ENCODE measurements at regions not wholly inside any gene's neighbourhood (a gene's known extent, or its start where the extent isn't known, plus 50 kb on each side); places are given as distances from the start of the nearest gene placed in this dataset.

GRCh38 chr6:3633711-3634110, 117.8 kb downstream of the PXDC1 start:
- Histone ChIP-seq H3K27ac (no peak overlapping the region), H3K36me3 (no peaks in the 10 kb centered on the region), H3K9me3 (no peaks in the 10 kb centered on the region), H3K4me1 (no peaks in the 10 kb centered on the region), H3K27me3 (no peaks in the 10 kb centered on the region), H3K4me3 (no peak overlapping the region)
- intact Hi-C loops (cut with DNase I; ENCODE audit: low total_unique reads): no loop called here
- WGBS, 5 donors: 79 to 92% (median 87%) methylated on average over 5 of the region's 5 CpGs
- TF ChIP-seq EP300 (IDR thresholded peaks at IDR 0.05) (no peak), POLR2A (IDR thresholded peaks at IDR 0.05) (no peak), POLR2AphosphoS5 (IDR thresholded peaks at IDR 0.05) (no peak), CTCF (IDR thresholded peaks at IDR 0.05) (no peak)
- DNase-seq: no peak

GRCh38 chr6:3631877-3632276, 119.6 kb downstream of the PXDC1 start:
- intact Hi-C loops (cut with DNase I; ENCODE audit: low total_unique reads): no loop called here

GRCh38 chr6:3631186-3631585, 120.3 kb downstream of the PXDC1 start:
- TF ChIP-seq POLR2A (IDR thresholded peaks at IDR 0.05) (no peak), EP300 (IDR thresholded peaks at IDR 0.05) (no peak), CTCF (IDR thresholded peaks at IDR 0.05) (no peak), POLR2AphosphoS5 (IDR thresholded peaks at IDR 0.05) (no peak)
- intact Hi-C loops (cut with DNase I; ENCODE audit: low total_unique reads): no loop called here
- no peaks in the 10 kb centered on the region for H3K4me1 ChIP-seq
- no peak overlapping the region for H3K27ac ChIP-seq
- DNase-seq: no peak
- no peaks in the 10 kb centered on the region for H3K9me3 ChIP-seq
- H3K4me3 ChIP-seq: no peak overlapping the region
- no peaks in the 10 kb centered on the region for H3K36me3 ChIP-seq
- H3K27me3 ChIP-seq: peaks cover 0 to 19% (median 5%) of the 10 kb centered on the region in 3 donors
- WGBS, 5 donors: 91 to 97% (median 93%) methylated on average over 3 of the region's 3 CpGs

More at GRCh38 chr6:3631877-3632276, 119.6 kb downstream of the PXDC1 start:
- H3K36me3 ChIP-seq: no peaks in the 10 kb centered on the region
- 89 to 91% (median 90%) methylated on average over 7 of the region's 7 CpGs for WGBS, 5 donors
- no peak overlapping the region for H3K4me3 ChIP-seq
- no peaks in the 10 kb centered on the region for H3K4me1 ChIP-seq
- no peak for DNase-seq
- TF ChIP-seq CTCF (IDR thresholded peaks at IDR 0.05): no peak
- TF ChIP-seq POLR2AphosphoS5 (IDR thresholded peaks at IDR 0.05): no peak
- no peak for TF ChIP-seq POLR2A (IDR thresholded peaks at IDR 0.05)
- no peak for TF ChIP-seq EP300 (IDR thresholded peaks at IDR 0.05)
- H3K27ac ChIP-seq: no peak overlapping the region
- no peaks in the 10 kb centered on the region for H3K9me3 ChIP-seq
- H3K27me3 ChIP-seq: peaks cover 0 to 14% (median 5%) of the 10 kb centered on the region in 3 donors

GRCh38 chr6:3630258-3630835, 121.2 kb downstream of the PXDC1 start:
- no peaks in the 10 kb centered on the region for H3K36me3 ChIP-seq
- H3K4me3 ChIP-seq: no peak overlapping the region
- intact Hi-C loops (cut with DNase I; ENCODE audit: low total_unique reads): no loop called here
- WGBS, 5 donors: 74 to 81% (median 76%) methylated on average over 4 of the region's 4 CpGs
- no peak overlapping the region for H3K27ac ChIP-seq
- no peak for DNase-seq
- H3K4me1 ChIP-seq: no peaks in the 10 kb centered on the region
- H3K9me3 ChIP-seq: no peaks in the 10 kb centered on the region
- H3K27me3 ChIP-seq: peaks cover 0 to 27% (median 5%) of the 10 kb centered on the region in 3 donors
- TF ChIP-seq CTCF (IDR thresholded peaks at IDR 0.05) (no peak), POLR2A (IDR thresholded peaks at IDR 0.05) (no peak), EP300 (IDR thresholded peaks at IDR 0.05) (no peak), POLR2AphosphoS5 (IDR thresholded peaks at IDR 0.05) (no peak)
